ENCODE measurements at regions not wholly inside any gene's neighbourhood (a gene's known extent, or its start where the extent isn't known, plus 50 kb on each side); places are given as distances from the start of the nearest gene placed in this dataset.
"Not testable (repeated sequence)": the region's sequence is repeated elsewhere in the genome, so short reads cannot be mapped to it uniquely, and the experiment has no call there.

- DNase-seq; H3K9me3 Mint-ChIP-seq (ENCODE audit: unreplicated experiment); H3K4me1 Mint-ChIP-seq (ENCODE audit: low read depth, unreplicated experiment); H3K27ac Mint-ChIP-seq (ENCODE audit: unreplicated experiment); H3K27me3 Mint-ChIP-seq (ENCODE audit: unreplicated experiment); H3K36me3 Mint-ChIP-seq (ENCODE audit: unreplicated experiment); H3K4me3 Mint-ChIP-seq (ENCODE audit: unreplicated experiment): not testable (repeated sequence)
These were observed 836.7 kb downstream of the SPATA31A1 start for GRCh38 chr9:40192162-40192561.

DNA sequence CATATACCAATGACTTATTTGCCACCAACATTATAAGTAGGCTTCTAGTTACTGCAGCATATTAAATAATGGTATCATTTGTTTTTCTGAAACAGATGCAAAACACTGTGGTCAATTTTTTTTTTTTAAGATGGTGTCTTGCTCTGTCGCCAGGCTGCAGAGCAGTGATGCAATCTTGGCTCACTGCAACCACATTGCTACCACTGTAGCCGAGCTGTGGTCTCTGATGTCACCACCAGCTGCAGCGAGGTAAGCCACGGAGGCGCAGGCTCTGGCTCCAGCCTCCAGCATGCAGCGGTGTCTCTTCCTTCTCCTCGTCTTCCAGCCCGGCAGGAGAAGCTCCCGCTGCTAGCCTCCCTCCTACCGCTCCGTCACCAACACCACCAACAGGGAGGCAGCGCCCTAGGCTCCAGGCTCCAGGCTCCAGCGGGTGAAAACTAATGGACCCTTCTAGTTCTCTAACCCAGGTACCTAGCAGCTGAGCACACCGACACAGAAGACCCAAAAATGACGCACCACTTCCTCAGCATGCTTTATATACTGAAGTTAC, 840.8 kb downstream of the SPATA31A1 start:
- not testable (repeated sequence) for H3K27ac Mint-ChIP-seq (ENCODE audit: unreplicated experiment); H3K9me3 Mint-ChIP-seq (ENCODE audit: unreplicated experiment); DNase-seq; H3K4me3 Mint-ChIP-seq (ENCODE audit: unreplicated experiment); H3K27me3 Mint-ChIP-seq (ENCODE audit: unreplicated experiment); H3K4me1 Mint-ChIP-seq (ENCODE audit: low read depth, unreplicated experiment); H3K36me3 Mint-ChIP-seq (ENCODE audit: unreplicated experiment)

- not testable (repeated sequence) for H3K9me3 Mint-ChIP-seq (ENCODE audit: unreplicated experiment); H3K4me3 Mint-ChIP-seq (ENCODE audit: unreplicated experiment); H3K27me3 Mint-ChIP-seq (ENCODE audit: unreplicated experiment)
These were observed 841.3 kb downstream of the SPATA31A1 start for GRCh38 chr9:40196803-40197202.

DNA sequence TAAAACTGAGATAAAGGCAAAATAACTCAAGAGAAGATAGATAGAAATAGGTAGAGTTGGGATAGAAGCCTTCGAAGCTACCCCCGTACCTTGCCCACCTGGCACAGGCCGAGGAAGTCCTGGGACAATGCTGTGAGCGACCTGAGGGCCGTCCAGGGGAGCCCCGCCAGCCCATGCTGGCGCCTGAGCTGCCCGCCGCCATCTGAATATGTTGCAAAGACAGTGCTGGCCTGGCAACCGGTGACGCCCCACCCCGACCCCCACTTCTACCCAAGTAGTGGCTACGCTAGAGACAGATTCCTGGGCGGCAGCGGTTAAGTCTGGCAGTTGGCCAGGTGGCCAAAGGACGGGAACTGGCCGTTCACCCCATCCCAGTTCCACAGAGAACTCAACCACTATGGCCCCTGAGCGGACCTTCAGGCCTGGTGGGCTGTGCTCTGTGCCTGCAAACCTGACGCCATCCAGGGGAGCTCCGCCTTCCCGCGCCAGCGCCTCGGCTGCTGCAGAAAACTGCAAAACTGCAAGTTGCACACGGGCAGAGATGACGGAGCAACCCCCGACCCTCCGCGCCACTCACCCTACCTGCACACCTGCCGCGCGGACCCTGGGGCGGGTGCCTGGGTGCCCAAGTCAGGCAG, 866.2 kb downstream of the SPATA31A1 start:
- not testable (repeated sequence) for DNase-seq; H3K4me3 Mint-ChIP-seq (ENCODE audit: unreplicated experiment); H3K36me3 Mint-ChIP-seq (ENCODE audit: unreplicated experiment); H3K9me3 Mint-ChIP-seq (ENCODE audit: unreplicated experiment); H3K27ac Mint-ChIP-seq (ENCODE audit: unreplicated experiment); H3K27me3 Mint-ChIP-seq (ENCODE audit: unreplicated experiment); H3K4me1 Mint-ChIP-seq (ENCODE audit: low read depth, unreplicated experiment)

More at GRCh38 chr9:40196803-40197202, 841.3 kb downstream of the SPATA31A1 start:
- DNase-seq; H3K4me1 Mint-ChIP-seq (ENCODE audit: low read depth, unreplicated experiment); H3K27ac Mint-ChIP-seq (ENCODE audit: unreplicated experiment); H3K36me3 Mint-ChIP-seq (ENCODE audit: unreplicated experiment): not testable (repeated sequence)

GRCh38 chr9:40222617-40223200, 867.2 kb downstream of the SPATA31A1 start:
- H3K27ac Mint-ChIP-seq (ENCODE audit: unreplicated experiment); H3K36me3 Mint-ChIP-seq (ENCODE audit: unreplicated experiment); H3K9me3 Mint-ChIP-seq (ENCODE audit: unreplicated experiment); H3K27me3 Mint-ChIP-seq (ENCODE audit: unreplicated experiment); DNase-seq; H3K4me3 Mint-ChIP-seq (ENCODE audit: unreplicated experiment); H3K4me1 Mint-ChIP-seq (ENCODE audit: low read depth, unreplicated experiment): not testable (repeated sequence)

DNA sequence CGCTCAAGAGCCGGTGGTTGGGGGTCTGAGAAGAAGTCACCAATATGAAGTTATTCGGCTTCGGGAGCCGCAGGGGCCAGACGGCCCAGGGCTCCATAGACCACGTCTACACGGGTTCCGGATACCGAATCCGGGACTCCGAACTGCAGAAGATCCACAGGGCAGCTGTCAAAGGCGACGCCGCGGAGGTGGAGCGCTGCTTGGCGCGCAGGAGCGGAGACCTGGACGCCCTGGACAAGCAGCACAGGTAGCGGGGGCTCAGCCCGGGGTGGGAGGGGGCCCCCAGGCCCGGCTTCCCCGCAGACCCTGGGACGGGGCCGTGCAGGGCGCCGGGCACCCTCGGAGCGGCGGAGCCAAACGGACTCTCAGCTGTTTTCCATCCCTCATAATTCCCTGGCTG, 867.9 kb downstream of the SPATA31A1 start:
- not testable (repeated sequence) for H3K9me3 Mint-ChIP-seq (ENCODE audit: unreplicated experiment); H3K36me3 Mint-ChIP-seq (ENCODE audit: unreplicated experiment); H3K27ac Mint-ChIP-seq (ENCODE audit: unreplicated experiment); H3K27me3 Mint-ChIP-seq (ENCODE audit: unreplicated experiment); H3K4me3 Mint-ChIP-seq (ENCODE audit: unreplicated experiment); H3K4me1 Mint-ChIP-seq (ENCODE audit: low read depth, unreplicated experiment)
- DNase-seq, result peak; percentile 12
